ENCODE measurements at regions not wholly inside any gene's neighbourhood (a gene's known extent, or its start where the extent isn't known, plus 50 kb on each side); places are given as distances from the start of the nearest gene placed in this dataset.

DNA sequence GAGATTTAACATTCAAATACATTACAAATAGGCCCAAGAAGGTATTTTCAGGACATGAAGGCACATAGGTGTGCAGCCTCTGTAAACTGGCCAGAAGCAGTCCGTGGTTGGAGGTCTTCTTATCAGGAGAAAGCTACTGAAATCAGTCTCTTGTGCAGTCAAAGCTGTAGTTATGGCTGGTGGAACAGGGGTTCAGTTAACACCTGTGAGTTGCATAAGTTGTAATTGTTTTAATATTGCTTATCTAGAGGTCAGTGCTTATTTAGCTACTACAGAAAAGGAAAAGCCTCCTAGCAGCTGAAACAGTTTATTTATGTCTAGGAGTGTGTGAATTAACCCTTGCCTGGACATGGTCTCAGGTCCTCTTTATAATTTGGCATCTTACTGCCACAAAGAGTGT lies 377.6 kb upstream of the MDGA2 start:
- no peaks in the 10 kb centered on the region for H3K9me3 ChIP-seq (ENCODE audit: control insufficient read depth, low read depth, low read length)
- no peak overlapping the region for H2BK5ac ChIP-seq (ENCODE audit: insufficient read length, low read length)
- no peak overlapping the region for H3K14ac ChIP-seq (ENCODE audit: insufficient read depth, low read length)
- no peak overlapping the region for H2AK5ac ChIP-seq (ENCODE audit: insufficient read length, low read length)
- no peaks in the 10 kb centered on the region for H3K27me3 ChIP-seq (ENCODE audit: insufficient read depth, low read length)
- H3K4ac ChIP-seq (ENCODE audit: low read depth, low read length), result no peak overlapping the region
- H3K23me2 ChIP-seq (ENCODE audit: insufficient read length, low read depth, low read length, poor library complexity, severe bottlenecking), result no peaks in the 10 kb centered on the region
- no peak overlapping the region for H2BK120ac ChIP-seq (ENCODE audit: low read depth, low read length, poor library complexity, severe bottlenecking)
- no peak overlapping the region; the same call in 1 of the 2 replicates for H2BK15ac ChIP-seq (ENCODE audit: low read depth, low read length)
- no peak overlapping the region for H4K5ac ChIP-seq (ENCODE audit: insufficient read length, low read depth, low read length)
- peaks cover 3 to 4% of the 10 kb centered on the region in 2 experiments; a peak in 3 of 5 replicates for H3K9me3 Mint-ChIP-seq
- peaks cover 0 to 2% (median 0%) of the 10 kb centered on the region in 3 experiments; a peak in 4 of 7 replicates for H3K36me3 Mint-ChIP-seq (ENCODE audit: insufficient read depth in 1 of 3, low read depth in 3 of 3)
- no peak overlapping the region for H2AFZ ChIP-seq (ENCODE audit: low read length)
- TF ChIP-seq, protein P1, sequence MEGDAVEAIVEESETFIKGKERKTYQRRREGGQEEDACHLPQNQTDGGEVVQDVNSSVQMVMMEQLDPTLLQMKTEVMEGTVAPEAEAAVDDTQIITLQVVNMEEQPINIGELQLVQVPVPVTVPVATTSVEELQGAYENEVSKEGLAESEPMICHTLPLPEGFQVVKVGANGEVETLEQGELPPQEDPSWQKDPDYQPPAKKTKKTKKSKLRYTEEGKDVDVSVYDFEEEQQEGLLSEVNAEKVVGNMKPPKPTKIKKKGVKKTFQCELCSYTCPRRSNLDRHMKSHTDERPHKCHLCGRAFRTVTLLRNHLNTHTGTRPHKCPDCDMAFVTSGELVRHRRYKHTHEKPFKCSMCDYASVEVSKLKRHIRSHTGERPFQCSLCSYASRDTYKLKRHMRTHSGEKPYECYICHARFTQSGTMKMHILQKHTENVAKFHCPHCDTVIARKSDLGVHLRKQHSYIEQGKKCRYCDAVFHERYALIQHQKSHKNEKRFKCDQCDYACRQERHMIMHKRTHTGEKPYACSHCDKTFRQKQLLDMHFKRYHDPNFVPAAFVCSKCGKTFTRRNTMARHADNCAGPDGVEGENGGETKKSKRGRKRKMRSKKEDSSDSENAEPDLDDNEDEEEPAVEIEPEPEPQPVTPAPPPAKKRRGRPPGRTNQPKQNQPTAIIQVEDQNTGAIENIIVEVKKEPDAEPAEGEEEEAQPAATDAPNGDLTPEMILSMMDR (conservative IDR thresholded peaks at IDR 0.05), result no peak
- H4K20me1 ChIP-seq (ENCODE audit: control insufficient read depth, insufficient read depth, insufficient read length), result no peaks in the 10 kb centered on the region
- H3K4me1 ChIP-seq (ENCODE audit: insufficient read depth, low read length), result peaks cover under 1% of the 10 kb centered on the region; the same call in 1 of the 2 replicates
- no peak overlapping the region for H2BK20ac ChIP-seq (ENCODE audit: low read depth, low read length, poor library complexity, severe bottlenecking)
- H4K91ac ChIP-seq (ENCODE audit: insufficient read length, low read depth, low read length), result no peak overlapping the region
- DNase-seq, result no peak
- no peak overlapping the region for H3T11ph ChIP-seq (ENCODE audit: low read length)
- no peak overlapping the region for H3K4me2 ChIP-seq (ENCODE audit: insufficient read depth, insufficient read length, low read length)
- H3K27me3 Mint-ChIP-seq (ENCODE audit: low read depth), result no peaks in the 10 kb centered on the region
- no peak overlapping the region for H3K9ac ChIP-seq (ENCODE audit: extremely low read depth, insufficient read length, low read length)
- no peak overlapping the region for H3K27ac ChIP-seq (ENCODE audit: insufficient read length, low read depth, low read length)
- no peak overlapping the region for H3K56ac ChIP-seq (ENCODE audit: insufficient read length, low read depth, low read length)
- no peaks in the 10 kb centered on the region for H3K79me2 ChIP-seq (ENCODE audit: insufficient read depth, low read length)
- no peak overlapping the region for H4K8ac ChIP-seq (replicated peaks; ENCODE audit: insufficient read length, low read depth, low read length)
- H2BK12ac ChIP-seq (ENCODE audit: insufficient read length, low read depth, low read length), result no peak overlapping the region
- no peaks in the 10 kb centered on the region for H3K79me1 ChIP-seq (ENCODE audit: insufficient read depth, low read depth, low read length, poor library complexity, severe bottlenecking)
- H3K4me3 Mint-ChIP-seq, result no peak overlapping the region
- no peak overlapping the region for H3K27ac Mint-ChIP-seq
- H3K23ac ChIP-seq (ENCODE audit: insufficient read length, low read depth, low read length), result no peak overlapping the region
- no CpG with 5 or more reads among the region's 1 CpG for WGBS (ENCODE audit: extremely low coverage, insufficient read length, low lambda C conversion rate)
- peaks cover 7% of the 10 kb centered on the region in 2 experiments for H3K4me1 Mint-ChIP-seq
- H3K18ac ChIP-seq (ENCODE audit: insufficient read length, low read depth, low read length), result no peak overlapping the region

Measured in H9 (cell line).